GM12872 (cell line): ENCODE measurements at regions not wholly inside any gene's neighbourhood (a gene's known extent, or its start where the extent isn't known, plus 50 kb on each side); places are given as distances from the start of the nearest gene placed in this dataset.

Experiments used
- CTCF ChIP-seq: IDR thresholded peaks from 3 replicates; pipeline ENCODE4 v1.5.1; 2011; ENCODE audit warnings: low read depth, mild to moderate bottlenecking, low read length, moderate library complexity; ENCODE audit not compliant: insufficient read depth

- TF ChIP-seq CTCF, result no peak
Observed at GRCh38 chr4:81796790-81797528, 325.3 kb upstream of the RASGEF1B start.

- TF ChIP-seq CTCF, result no peak
Observed at GRCh38 chr4:81792521-81792920, 320.8 kb upstream of the RASGEF1B start.

DNA sequence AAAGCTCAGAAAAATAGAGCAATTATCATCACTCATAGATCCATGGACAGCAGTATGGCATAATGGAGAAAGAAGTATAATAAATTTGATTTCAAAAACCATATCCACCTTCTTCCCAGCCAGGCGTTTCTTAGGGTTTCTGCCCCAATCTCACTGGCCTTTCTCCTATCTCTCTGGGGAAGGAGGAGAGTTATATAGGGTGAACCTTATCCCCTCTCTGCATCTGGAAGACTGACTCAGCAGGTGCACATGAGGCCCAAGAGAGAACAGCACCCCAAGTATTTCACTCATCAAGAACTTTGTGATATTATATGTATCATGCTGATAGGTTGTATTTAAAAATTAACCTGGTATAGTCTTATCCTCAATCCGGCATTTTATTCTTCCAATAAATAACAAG is 318.8 kb upstream of the RASGEF1B start:
- TF ChIP-seq CTCF, result no peak

DNA sequence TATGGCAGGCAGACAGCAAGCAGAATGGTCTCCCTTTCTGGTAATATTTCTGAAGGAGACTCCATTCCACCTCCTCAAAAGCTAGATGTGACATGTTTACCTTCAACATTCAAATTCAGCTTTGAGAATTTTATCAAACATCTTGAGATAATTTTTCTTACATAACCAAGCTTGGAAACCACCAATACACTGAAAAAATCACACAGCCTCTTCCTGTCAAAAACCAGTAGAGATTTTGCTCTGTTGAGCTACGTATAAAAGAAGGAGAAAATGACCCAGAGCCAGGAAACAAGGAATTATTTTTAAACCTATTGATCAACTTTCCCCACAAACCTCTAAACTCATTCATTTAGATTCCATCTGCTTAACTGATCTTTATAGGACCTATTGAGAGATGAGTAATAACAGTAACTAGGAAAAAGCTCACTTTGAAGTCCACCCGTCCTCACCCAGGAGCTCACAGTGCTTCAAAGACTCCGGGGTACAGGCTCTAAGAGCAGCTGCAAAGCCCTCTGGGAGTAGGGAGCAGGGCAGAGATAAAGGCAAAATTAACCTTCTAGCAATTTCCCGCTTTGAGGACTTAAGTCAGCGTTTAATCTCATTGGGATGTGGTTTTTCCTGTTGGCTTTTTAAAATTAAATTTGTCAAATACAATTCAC is 318.2 kb upstream of the RASGEF1B start:
- TF ChIP-seq CTCF, result no peak

- TF ChIP-seq CTCF, result no peak
Observed at GRCh38 chr4:81789158-81789557, 317.5 kb upstream of the RASGEF1B start.

GRCh38 chr4:81786766-81787165 is 315.1 kb upstream of the RASGEF1B start:
- TF ChIP-seq CTCF, result no peak

DNA sequence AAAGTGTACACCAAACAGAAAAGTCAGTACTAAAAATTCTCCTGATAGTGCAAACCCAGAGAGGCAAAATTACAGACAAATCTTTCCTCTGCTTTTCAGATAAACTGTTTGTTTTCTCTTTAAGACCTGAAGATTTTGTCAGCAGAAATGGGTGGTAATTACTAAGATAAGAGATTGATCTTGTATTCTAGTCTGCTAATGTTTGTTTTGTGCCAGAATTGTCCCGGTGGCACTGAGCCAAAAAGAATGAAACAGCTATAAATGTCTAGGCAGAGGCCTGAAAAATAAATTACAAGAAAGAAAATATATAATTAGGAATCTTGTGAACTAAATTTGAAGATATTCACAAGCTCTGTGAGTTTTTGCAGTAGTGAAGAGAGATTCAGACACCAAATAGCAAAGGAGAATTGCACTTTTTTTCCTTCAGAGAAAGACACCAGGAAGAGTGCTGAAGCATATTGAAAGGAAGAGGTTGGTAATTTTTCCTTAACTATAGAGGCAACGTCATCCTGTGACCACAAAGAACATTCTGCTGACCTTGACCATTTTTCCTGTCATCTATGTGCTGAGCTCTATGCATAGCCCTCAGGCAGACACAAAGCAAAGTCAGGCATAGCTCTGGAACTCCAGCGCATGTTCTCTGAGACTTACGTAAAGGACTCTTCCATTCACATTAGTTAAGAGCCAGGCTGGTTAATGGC is 314.5 kb upstream of the RASGEF1B start:
- no peak for TF ChIP-seq CTCF
